PC-9 (cell line): ENCODE measurements at regions not wholly inside any gene's neighbourhood (a gene's known extent, or its start where the extent isn't known, plus 50 kb on each side); places are given as distances from the start of the nearest gene placed in this dataset.

Source experiments
- BruUV-seq: library from RNA; stranded (reverse); fragments of 400-500 nt; replicated peaks from 2 replicates; lab custom pipeline; 2021; lab: Mats Ljungman, UMichigan
- CTCF ChIA-PET: fragments of 300-600 bp; sonication (Branson Sonifier 250); formaldehyde crosslinking; loops from one replicate; lab custom pipeline; 2022; ENCODE audit warnings: antibody characterized with exemption; lab: Charles Lee
- POLR2A ChIA-PET: fragments of 300-600 bp; sonication (Branson Sonifier 250); formaldehyde crosslinking; loops from one replicate; lab custom pipeline; 2022; ENCODE audit warnings: antibody characterized with exemption; ENCODE audit not compliant: unreplicated experiment; lab: Charles Lee
- DNase-seq, 2 experiments: peaks; one replicate each; pipeline versions ENCODE4 v3.0.0 to v3.0.0-alpha.2; 2015 to 2022; ENCODE audit warnings: mixed read lengths in 1 of 2
- H2AFZ ChIP-seq: fragments of 200-600 bp; sonication (generic); 2 replicates; pipeline ENCODE4 v1.8.1; 2017; ENCODE audit warnings: antibody characterized with exemption
- H3F3A ChIP-seq: fragments of 200-600 bp; sonication (generic); 2 replicates; pipeline ENCODE4 v1.8.1; 2017; ENCODE audit warnings: antibody characterized with exemption, mild to moderate bottlenecking, low read depth; ENCODE audit not compliant: insufficient read depth
- H3K27ac ChIP-seq: fragments of 200-600 bp; sonication (generic); 2 replicates; pipeline ENCODE4 v1.6.1; 2016; ENCODE audit warnings: mixed run types
- H3K27me3 ChIP-seq: fragments of 200-600 bp; sonication (generic); 2 replicates; pipeline ENCODE4 v1.6.1; 2016; ENCODE audit warnings: low read depth, mixed run types; ENCODE audit not compliant: insufficient read depth
- H3K36me3 ChIP-seq: fragments of 200-600 bp; sonication (generic); 2 replicates; pipeline ENCODE4 v1.6.1; 2016; ENCODE audit warnings: low read depth, mixed run types
- H3K4me1 ChIP-seq: fragments of 200-600 bp; sonication (generic); replicated peaks from 2 replicates; pipeline ENCODE4 v1.6.1; 2016; ENCODE audit warnings: mixed run types; ENCODE audit not compliant: insufficient read depth
- H3K4me2 ChIP-seq: fragments of 200-600 bp; sonication (generic); 2 replicates; pipeline ENCODE4 v1.6.1; 2017; ENCODE audit warnings: mixed run types
- H3K4me3 ChIP-seq: fragments of 200-600 bp; sonication (generic); 2 replicates; pipeline ENCODE4 v1.6.1; 2016; ENCODE audit warnings: mixed run types
- H3K79me2 ChIP-seq: fragments of 200-600 bp; sonication (generic); 2 replicates; pipeline ENCODE4 v1.6.1; 2017; ENCODE audit warnings: low read depth, mixed run types
- H3K9me2 ChIP-seq: fragments of 200-600 bp; sonication (generic); 2 replicates; pipeline ENCODE4 v1.8.1; 2017; ENCODE audit warnings: mild to moderate bottlenecking; ENCODE audit not compliant: insufficient read depth
- H3K9me3 ChIP-seq: fragments of 200-600 bp; sonication (generic); 2 replicates; pipeline ENCODE4 v1.8.1; 2016; ENCODE audit warnings: low read depth; ENCODE audit not compliant: insufficient read depth
- H4K20me1 ChIP-seq: fragments of 200-600 bp; sonication (generic); 2 replicates; pipeline ENCODE4 v1.8.1; 2017; ENCODE audit not compliant: insufficient read depth
- CTCF ChIP-seq: fragments of 200-600 bp; sonication (generic); conservative IDR thresholded peaks from 2 replicates; pipeline ENCODE4 v1.6.1; 2017; ENCODE audit warnings: mixed run types, antibody characterized with exemption, mild to moderate bottlenecking, moderate library complexity
- EZH2 ChIP-seq: fragments of 200-600 bp; sonication (generic); IDR thresholded peaks from 2 replicates; pipeline ENCODE4 v1.8.0; 2017; ENCODE audit warnings: antibody characterized with exemption, low read depth
- intact Hi-C: fragments of 100-400 bp; cut with micrococcal nuclease; formaldehyde crosslinking; loops from one replicate; pipeline ENCODE4 v1.10.0; 2022; ENCODE audit not compliant: unreplicated experiment

- Histone ChIP-seq H3K27ac (no peak overlapping the region), H3K4me3 (no peak overlapping the region), H3F3A (no peaks in the 10 kb centered on the region), H3K9me2 (no peaks in the 10 kb centered on the region), H3K79me2 (no peaks in the 10 kb centered on the region), H3K36me3 (no peaks in the 10 kb centered on the region), H2AFZ (no peak overlapping the region), H3K4me2 (no peak overlapping the region), H3K27me3 (no peaks in the 10 kb centered on the region), H4K20me1 (no peaks in the 10 kb centered on the region), H3K4me1 (no peaks in the 10 kb centered on the region), H3K9me3 (no peaks in the 10 kb centered on the region)
- TF ChIP-seq EZH2 = no peak
- TF ChIP-seq CTCF = no peak
- POLR2A ChIA-PET = no interaction called here
- CTCF ChIA-PET = no interaction called here
- BruUV-seq = no TSS peak
- no peak for DNase-seq
- intact Hi-C loops = no loop called here
Measured at GRCh38 chr11:43214471-43214870, 97.3 kb upstream of the API5 start.

GRCh38 chr11:43217849-43218248 lies 93.9 kb upstream of the API5 start:
- no peak overlapping the region for H3K4me2 ChIP-seq
- BruUV-seq = no TSS peak
- POLR2A ChIA-PET = no interaction called here

GRCh38 chr11:43222215-43222614 lies 89.6 kb upstream of the API5 start:
- H3K9me2 ChIP-seq = no peaks in the 10 kb centered on the region
- DNase-seq = no peak
- no peaks in the 10 kb centered on the region for H4K20me1 ChIP-seq
- intact Hi-C loops = no loop called here
- H3K4me1 ChIP-seq = no peaks in the 10 kb centered on the region
- no peaks in the 10 kb centered on the region for H3K79me2 ChIP-seq
- TF ChIP-seq EZH2 = no peak
- TF ChIP-seq CTCF = no peak
- H3F3A ChIP-seq = no peaks in the 10 kb centered on the region
- BruUV-seq = no TSS peak
- H3K9me3 ChIP-seq = no peaks in the 10 kb centered on the region
- H2AFZ ChIP-seq = no peak overlapping the region
- no peak overlapping the region for H3K4me2 ChIP-seq
- ChIA-PET POLR2A (no interaction called here), CTCF (no interaction called here)
- no peaks in the 10 kb centered on the region for H3K36me3 ChIP-seq
- H3K27me3 ChIP-seq = no peaks in the 10 kb centered on the region
- no peak overlapping the region for H3K27ac ChIP-seq
- H3K4me3 ChIP-seq = no peak overlapping the region

More at GRCh38 chr11:43217849-43218248, 93.9 kb upstream of the API5 start:
- Histone ChIP-seq H3K27ac (no peak overlapping the region), H3K4me3 (no peak overlapping the region), H3F3A (no peaks in the 10 kb centered on the region), H2AFZ (no peak overlapping the region), H3K27me3 (no peaks in the 10 kb centered on the region), H3K79me2 (no peaks in the 10 kb centered on the region), H3K9me3 (no peaks in the 10 kb centered on the region), H3K36me3 (no peaks in the 10 kb centered on the region), H3K4me1 (no peaks in the 10 kb centered on the region), H4K20me1 (no peaks in the 10 kb centered on the region), H3K9me2 (no peaks in the 10 kb centered on the region)
- no peak for TF ChIP-seq EZH2
- TF ChIP-seq CTCF = no peak
- CTCF ChIA-PET = no interaction called here
- intact Hi-C loops = no loop called here
- no peak for DNase-seq
